ENCODE measurements at regions not wholly inside any gene's neighbourhood (a gene's known extent, or its start where the extent isn't known, plus 50 kb on each side); places are given as distances from the start of the nearest gene placed in this dataset.

DNA sequence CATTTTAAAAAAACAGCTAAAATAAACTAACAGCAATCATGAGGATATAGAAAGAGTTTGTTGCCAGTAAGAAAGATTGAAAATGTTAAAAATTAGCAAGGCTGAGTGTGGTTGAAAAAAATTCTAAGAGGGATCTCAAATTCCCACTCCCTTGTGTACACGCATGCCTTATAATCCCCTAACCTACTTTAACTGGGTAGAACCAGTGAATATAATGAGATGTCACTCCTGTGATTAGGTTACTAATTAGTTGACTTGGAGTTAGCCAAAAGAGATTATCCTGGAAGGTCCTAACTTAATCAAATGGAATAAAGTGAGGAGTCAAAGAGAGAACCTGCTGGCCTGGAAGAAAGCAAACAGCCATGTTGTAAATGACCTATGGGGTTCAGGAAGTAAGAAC, 286.0 kb upstream of the TGFBR2 start:
- TF ChIP-seq POLR2A (IDR thresholded peaks at IDR 0.05): no peak
- TF ChIP-seq, protein P1, sequence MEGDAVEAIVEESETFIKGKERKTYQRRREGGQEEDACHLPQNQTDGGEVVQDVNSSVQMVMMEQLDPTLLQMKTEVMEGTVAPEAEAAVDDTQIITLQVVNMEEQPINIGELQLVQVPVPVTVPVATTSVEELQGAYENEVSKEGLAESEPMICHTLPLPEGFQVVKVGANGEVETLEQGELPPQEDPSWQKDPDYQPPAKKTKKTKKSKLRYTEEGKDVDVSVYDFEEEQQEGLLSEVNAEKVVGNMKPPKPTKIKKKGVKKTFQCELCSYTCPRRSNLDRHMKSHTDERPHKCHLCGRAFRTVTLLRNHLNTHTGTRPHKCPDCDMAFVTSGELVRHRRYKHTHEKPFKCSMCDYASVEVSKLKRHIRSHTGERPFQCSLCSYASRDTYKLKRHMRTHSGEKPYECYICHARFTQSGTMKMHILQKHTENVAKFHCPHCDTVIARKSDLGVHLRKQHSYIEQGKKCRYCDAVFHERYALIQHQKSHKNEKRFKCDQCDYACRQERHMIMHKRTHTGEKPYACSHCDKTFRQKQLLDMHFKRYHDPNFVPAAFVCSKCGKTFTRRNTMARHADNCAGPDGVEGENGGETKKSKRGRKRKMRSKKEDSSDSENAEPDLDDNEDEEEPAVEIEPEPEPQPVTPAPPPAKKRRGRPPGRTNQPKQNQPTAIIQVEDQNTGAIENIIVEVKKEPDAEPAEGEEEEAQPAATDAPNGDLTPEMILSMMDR (IDR thresholded peaks at IDR 0.05): no peak
- no peak for TF ChIP-seq POLR2AphosphoS5 (IDR thresholded peaks at IDR 0.05; ENCODE audit: insufficient read depth in 1 of 2, low read depth in 1 of 2)
